ENCODE measurements at regions not wholly inside any gene's neighbourhood (a gene's known extent, or its start where the extent isn't known, plus 50 kb on each side); places are given as distances from the start of the nearest gene placed in this dataset.

GRCh38 chr9:109600142-109600541 is 102.0 kb upstream of the PTPN3 start:
- Mint-ChIP-seq H3K27me3 (no peaks in the 10 kb centered on the region), H3K4me3 (no peak overlapping the region), H3K36me3 (no peaks in the 10 kb centered on the region), H3K27ac (no peak overlapping the region), H3K9me3 (no peaks in the 10 kb centered on the region), H3K4me1 (ENCODE audit: low read depth) (no peaks in the 10 kb centered on the region)
- intact Hi-C loops (cut with micrococcal nuclease) = no loop called here
- POLR2A ChIA-PET = no interaction called here
- CTCF ChIA-PET = no interaction called here
- DNase-seq = no peak

- no peaks in the 10 kb centered on the region for H3K4me1 Mint-ChIP-seq (ENCODE audit: low read depth)
- CTCF ChIA-PET = no interaction called here
- POLR2A ChIA-PET = no interaction called here
- H3K4me3 Mint-ChIP-seq = no peak overlapping the region
- intact Hi-C loops (cut with micrococcal nuclease) = no loop called here
- H3K27ac Mint-ChIP-seq = no peak overlapping the region
- H3K27me3 Mint-ChIP-seq = peaks cover 4% of the 10 kb centered on the region
- no peak for DNase-seq
- H3K9me3 Mint-ChIP-seq = no peaks in the 10 kb centered on the region
- no peaks in the 10 kb centered on the region for H3K36me3 Mint-ChIP-seq
These were observed 103.1 kb upstream of the PTPN3 start for GRCh38 chr9:109601181-109601580.

GRCh38 chr9:109602987-109603386 is 104.9 kb upstream of the PTPN3 start:
- intact Hi-C loops (cut with micrococcal nuclease) = no loop called here
- H3K9me3 Mint-ChIP-seq = no peaks in the 10 kb centered on the region

GRCh38 chr9:109604131-109604530 is 106.0 kb upstream of the PTPN3 start:
- H3K9me3 Mint-ChIP-seq = no peaks in the 10 kb centered on the region
- CTCF ChIA-PET = no interaction called here
- no peak for DNase-seq
- no peak overlapping the region for H3K27ac Mint-ChIP-seq
- no peak overlapping the region for H3K4me3 Mint-ChIP-seq
- POLR2A ChIA-PET = no interaction called here
- H3K36me3 Mint-ChIP-seq = no peaks in the 10 kb centered on the region
- peaks cover 6% of the 10 kb centered on the region for H3K27me3 Mint-ChIP-seq
- intact Hi-C loops (cut with micrococcal nuclease) = no loop called here
- no peaks in the 10 kb centered on the region for H3K4me1 Mint-ChIP-seq (ENCODE audit: low read depth)

More at GRCh38 chr9:109602987-109603386, 104.9 kb upstream of the PTPN3 start:
- Mint-ChIP-seq H3K4me3 (no peak overlapping the region), H3K27me3 (peaks cover 6% of the 10 kb centered on the region), H3K36me3 (no peaks in the 10 kb centered on the region), H3K27ac (no peak overlapping the region), H3K4me1 (ENCODE audit: low read depth) (no peaks in the 10 kb centered on the region)
- POLR2A ChIA-PET = no interaction called here
- CTCF ChIA-PET = no interaction called here
- no peak for DNase-seq

- peaks cover 7% of the 10 kb centered on the region for H3K27me3 Mint-ChIP-seq
- no peak overlapping the region for H3K27ac Mint-ChIP-seq
- H3K9me3 Mint-ChIP-seq = no peaks in the 10 kb centered on the region
- no peaks in the 10 kb centered on the region for H3K36me3 Mint-ChIP-seq
- no peak for DNase-seq
- POLR2A ChIA-PET = no interaction called here
- no peak overlapping the region for H3K4me3 Mint-ChIP-seq
- no peaks in the 10 kb centered on the region for H3K4me1 Mint-ChIP-seq (ENCODE audit: low read depth)
- intact Hi-C loops (cut with micrococcal nuclease) = no loop called here
- CTCF ChIA-PET = interaction anchor here (1.5 kb wide), 1 partner anchor 30 kb away, joined by 8 read pairs; no protein-coding TSS in a partner anchor
These were observed 106.7 kb upstream of the PTPN3 start for GRCh38 chr9:109604781-109605180.

GRCh38 chr9:109609060-109609459 is 111.0 kb upstream of the PTPN3 start:
- POLR2A ChIA-PET = no interaction called here

GRCh38 chr9:109616571-109617120 is 118.5 kb upstream of the PTPN3 start:
- H3K27ac Mint-ChIP-seq = no peak overlapping the region
- H3K36me3 Mint-ChIP-seq = no peaks in the 10 kb centered on the region
- no peaks in the 10 kb centered on the region for H3K9me3 Mint-ChIP-seq
- intact Hi-C loops (cut with micrococcal nuclease) = no loop called here
- no peak overlapping the region for H3K4me3 Mint-ChIP-seq
- H3K4me1 Mint-ChIP-seq (ENCODE audit: low read depth) = no peaks in the 10 kb centered on the region
- no peak for DNase-seq
- POLR2A ChIA-PET = no interaction called here
- CTCF ChIA-PET = no interaction called here
- no peaks in the 10 kb centered on the region for H3K27me3 Mint-ChIP-seq

More at GRCh38 chr9:109609060-109609459, 111.0 kb upstream of the PTPN3 start:
- Mint-ChIP-seq H3K9me3 (no peaks in the 10 kb centered on the region), H3K4me1 (ENCODE audit: low read depth) (no peaks in the 10 kb centered on the region), H3K4me3 (no peak overlapping the region), H3K27me3 (peaks cover 7% of the 10 kb centered on the region), H3K36me3 (no peaks in the 10 kb centered on the region), H3K27ac (no peak overlapping the region)
- intact Hi-C loops (cut with micrococcal nuclease) = no loop called here
- CTCF ChIA-PET = interaction anchor here (1.6 kb wide), 1 partner anchor 35 kb away, joined by 4 read pairs; no protein-coding TSS in a partner anchor
- no peak for DNase-seq

- Mint-ChIP-seq H3K36me3 (no peaks in the 10 kb centered on the region), H3K4me1 (ENCODE audit: low read depth) (no peaks in the 10 kb centered on the region), H3K9me3 (peaks cover 3% of the 10 kb centered on the region), H3K27me3 (no peaks in the 10 kb centered on the region), H3K27ac (no peak overlapping the region), H3K4me3 (no peak overlapping the region)
- POLR2A ChIA-PET = no interaction called here
- no peak for DNase-seq
- intact Hi-C loops (cut with micrococcal nuclease) = no loop called here
- CTCF ChIA-PET = no interaction called here
These were observed 121.2 kb upstream of the PTPN3 start for GRCh38 chr9:109619310-109619709.

- intact Hi-C loops (cut with micrococcal nuclease) = no loop called here
- Mint-ChIP-seq H3K9me3 (peaks cover 8% of the 10 kb centered on the region), H3K27ac (no peak overlapping the region), H3K36me3 (no peaks in the 10 kb centered on the region), H3K4me3 (no peak overlapping the region), H3K4me1 (ENCODE audit: low read depth) (no peaks in the 10 kb centered on the region), H3K27me3 (no peaks in the 10 kb centered on the region)
- ChIA-PET POLR2A (no interaction called here), CTCF (no interaction called here)
- DNase-seq = no peak
These were observed 126.0 kb upstream of the PTPN3 start for GRCh38 chr9:109624143-109624542.

- ChIA-PET CTCF (no interaction called here), POLR2A (no interaction called here)
- no peaks in the 10 kb centered on the region for H3K36me3 Mint-ChIP-seq
- no peaks in the 10 kb centered on the region for H3K4me1 Mint-ChIP-seq (ENCODE audit: low read depth)
- intact Hi-C loops (cut with micrococcal nuclease) = no loop called here
- H3K9me3 Mint-ChIP-seq = peaks cover 8% of the 10 kb centered on the region
- no peak overlapping the region for H3K27ac Mint-ChIP-seq
- no peaks in the 10 kb centered on the region for H3K27me3 Mint-ChIP-seq
- no peak overlapping the region for H3K4me3 Mint-ChIP-seq
- no peak for DNase-seq
These were observed 126.8 kb upstream of the PTPN3 start for GRCh38 chr9:109624896-109625295.

GRCh38 chr9:109627042-109627441 is 128.9 kb upstream of the PTPN3 start:
- Mint-ChIP-seq H3K4me3 (no peak overlapping the region), H3K9me3 (peaks cover 8% of the 10 kb centered on the region), H3K4me1 (ENCODE audit: low read depth) (no peaks in the 10 kb centered on the region), H3K27me3 (no peaks in the 10 kb centered on the region), H3K27ac (no peak overlapping the region), H3K36me3 (no peaks in the 10 kb centered on the region)
- ChIA-PET POLR2A (no interaction called here), CTCF (no interaction called here)
- intact Hi-C loops (cut with micrococcal nuclease) = no loop called here
- no peak for DNase-seq

- POLR2A ChIA-PET = no interaction called here
- intact Hi-C loops (cut with micrococcal nuclease) = no loop called here
- no peak overlapping the region for H3K4me3 Mint-ChIP-seq
These were observed 131.5 kb upstream of the PTPN3 start for GRCh38 chr9:109629615-109630014.

GRCh38 chr9:109632817-109633216 is 134.7 kb upstream of the PTPN3 start:
- H3K27ac Mint-ChIP-seq = no peak overlapping the region
- H3K27me3 Mint-ChIP-seq = peaks cover 8% of the 10 kb centered on the region
- no peak overlapping the region for H3K4me3 Mint-ChIP-seq
- ChIA-PET POLR2A (no interaction called here), CTCF (no interaction called here)
- no peaks in the 10 kb centered on the region for H3K9me3 Mint-ChIP-seq
- no peaks in the 10 kb centered on the region for H3K36me3 Mint-ChIP-seq
- H3K4me1 Mint-ChIP-seq (ENCODE audit: low read depth) = no peaks in the 10 kb centered on the region
- intact Hi-C loops (cut with micrococcal nuclease) = no loop called here
- DNase-seq = no peak

More at GRCh38 chr9:109629615-109630014, 131.5 kb upstream of the PTPN3 start:
- Mint-ChIP-seq H3K27me3 (peaks cover 2% of the 10 kb centered on the region), H3K9me3 (peaks cover 4% of the 10 kb centered on the region), H3K4me1 (ENCODE audit: low read depth) (no peaks in the 10 kb centered on the region), H3K27ac (no peak overlapping the region), H3K36me3 (no peaks in the 10 kb centered on the region)
- DNase-seq = no peak
- CTCF ChIA-PET = no interaction called here

All from activated CD4-positive, alpha-beta memory T cell treated with anti-CD3 and anti-CD28 coated beads for 36 hours (primary cell).